A549 (cell line): ENCODE measurements at regions not wholly inside any gene's neighbourhood (a gene's known extent, or its start where the extent isn't known, plus 50 kb on each side); places are given as distances from the start of the nearest gene placed in this dataset.

ENCODE experiments used
- ATAC-seq, 2 experiments: fragments of 200-7000 bp in 1 of 2; fragments of >200 bp in 1 of 2; cut with Nextera tagmentation in 1 of 2; cut with Tn5 transposase in 1 of 2; 3 replicates each; pipeline versions ENCODE4 v1.8.0 to v1.9.1; 2018 to 2020; ENCODE audit warnings: mild to moderate bottlenecking in 1 of 2, moderate library complexity in 1 of 2
- CTCF ChIA-PET: fragments of 300-600 bp; sonication (Branson Sonifier 250); formaldehyde crosslinking; extraction: SDS; loops from one replicate; lab custom pipeline; 2021; ENCODE audit warnings: antibody characterized with exemption, inconsistent platforms; lab: Yijun Ruan, JAX
- POLR2A ChIA-PET: fragments of 350-600 bp; formaldehyde crosslinking; extraction: SDS; loops from one replicate; lab custom pipeline; 2021; ENCODE audit warnings: antibody characterized with exemption, inconsistent platforms; lab: Yijun Ruan, JAX
- DNase-seq, 2 experiments: peaks; one replicate each; pipeline versions ENCODE4 v3.0.0 to v3.0.0-alpha.2; 2011 to 2016; ENCODE audit warnings: low read depth in 1 of 2, low spot score in 1 of 2
- FAIRE-seq: peaks from 2 replicates; lab custom pipeline; 2011; peaks lifted over from hg19 to GRCh38; lab: Jason Lieb, UNC
- H3K27ac ChIP-seq, 2 experiments: fragments of >200 bp; sonication (Bioruptor Twin); formaldehyde crosslinking; 3 replicates each; pipeline ENCODE4 v1.5.1; 2016 to 2017
- H3K4me1 ChIP-seq: fragments of >200 bp; sonication (Bioruptor Twin); formaldehyde crosslinking; 3 replicates; pipeline ENCODE4 v1.6.1; 2016
- H3K4me2 ChIP-seq: fragments of >200 bp; sonication (Bioruptor Twin); formaldehyde crosslinking; 3 replicates; pipeline ENCODE4 v1.6.1; 2016
- H3K4me3 ChIP-seq: fragments of >200 bp; sonication (Bioruptor Twin); formaldehyde crosslinking; 3 replicates; pipeline ENCODE4 v1.5.1; 2016
- H3K9me3 ChIP-seq: fragments of >200 bp; sonication (Bioruptor Twin); formaldehyde crosslinking; 3 replicates; pipeline ENCODE4 v1.6.1; 2016
- CHD2 ChIP-seq: fragments of 150-350 bp; IDR thresholded peaks from 2 replicates; pipeline ENCODE4 v1.6.1; 2014; ENCODE audit warnings: low read length; ENCODE audit not compliant: partially characterized antibody
- CHD4 ChIP-seq: fragments of 200-600 bp; sonication (generic); IDR thresholded peaks from 2 replicates; pipeline ENCODE4 v1.6.1; 2016; ENCODE audit warnings: antibody characterized with exemption, mild to moderate bottlenecking, borderline replicate concordance
- EP300 ChIP-seq, 2 experiments: fragments of >200 bp; sonication (Bioruptor Twin); formaldehyde crosslinking; IDR thresholded peaks; 2 replicates in 1 of 2; 3 replicates in 1 of 2; pipeline ENCODE4 v1.6.1; 2016 to 2017
- FOSB ChIP-seq: fragments of 250-450 bp; sonication (Bioruptor Pico); IDR thresholded peaks from 2 replicates; pipeline ENCODE4 v1.5.0; 2020; ENCODE audit warnings: mild to moderate bottlenecking, moderate library complexity
- FOSL2 ChIP-seq, 2 experiments: fragments of 450-650 bp in 1 of 2; fragments of >200 bp in 1 of 2; sonication (Bioruptor Twin) in 1 of 2; formaldehyde crosslinking; IDR thresholded peaks; 2 replicates each; pipeline versions ENCODE4 v1.5.0 to v1.6.1; 2016 to 2020; ENCODE audit warnings: mild to moderate bottlenecking in 1 of 2, moderate library complexity in 1 of 2
- FOXS1 ChIP-seq: fragments of 250-450 bp; sonication (Bioruptor Pico); IDR thresholded peaks from 2 replicates; pipeline ENCODE4 v1.5.0; 2020; ENCODE audit warnings: mild to moderate bottlenecking, moderate library complexity
- GATA3 ChIP-seq: IDR thresholded peaks from 2 replicates; pipeline ENCODE4 v1.6.1; 2012; ENCODE audit warnings: borderline replicate concordance
- HDAC2 ChIP-seq: fragments of 200-600 bp; sonication (generic); IDR thresholded peaks from 2 replicates; pipeline ENCODE4 v1.6.1; 2016
- HOXA7 ChIP-seq: fragments of 250-450 bp; sonication (Bioruptor Pico); IDR thresholded peaks from 2 replicates; pipeline ENCODE4 v1.5.0; 2020; ENCODE audit warnings: mild to moderate bottlenecking, moderate library complexity
- HOXB13 ChIP-seq: fragments of 250-450 bp; sonication (Bioruptor Pico); IDR thresholded peaks from 2 replicates; pipeline ENCODE4 v1.5.0; 2020; ENCODE audit warnings: low read depth, mild to moderate bottlenecking, moderate library complexity
- HOXB5 ChIP-seq: fragments of 250-450 bp; sonication (Bioruptor Pico); IDR thresholded peaks from 2 replicates; pipeline ENCODE4 v1.5.0; 2020; ENCODE audit warnings: mild to moderate bottlenecking, moderate library complexity
- JUNB ChIP-seq: fragments of >200 bp; sonication (Bioruptor Twin); formaldehyde crosslinking; IDR thresholded peaks from 2 replicates; pipeline ENCODE4 v1.6.1; 2016
- KDM1A ChIP-seq: fragments of 200-600 bp; sonication (generic); IDR thresholded peaks from 2 replicates; pipeline ENCODE4 v1.6.1; 2016; ENCODE audit warnings: low read depth, mild to moderate bottlenecking
- KDM5A ChIP-seq: fragments of 200-600 bp; sonication (generic); IDR thresholded peaks from 2 replicates; pipeline ENCODE4 v1.6.1; 2016; ENCODE audit warnings: antibody characterized with exemption, mild to moderate bottlenecking
- MAFK ChIP-seq: fragments of 450-650 bp; IDR thresholded peaks from 2 replicates; pipeline ENCODE4 v1.6.1; 2014; ENCODE audit not compliant: partially characterized antibody
- NFE2L2 ChIP-seq: fragments of 150-350 bp; conservative IDR thresholded peaks from 2 replicates; pipeline ENCODE4 v1.6.1; 2014; ENCODE audit warnings: low read length
- NPAS2 ChIP-seq: fragments of 250-450 bp; sonication (Bioruptor Pico); IDR thresholded peaks from 2 replicates; pipeline ENCODE4 v1.8.0; 2022; ENCODE audit warnings: mild to moderate bottlenecking, moderate library complexity, borderline replicate concordance
- NR3C1 ChIP-seq: fragments of >200 bp; sonication (Bioruptor Twin); formaldehyde crosslinking; IDR thresholded peaks from 3 replicates; pipeline ENCODE4 v1.6.1; 2017
- POLR2A ChIP-seq: IDR thresholded peaks from 2 replicates; pipeline ENCODE4 v1.6.1; 2012; ENCODE audit warnings: mild to moderate bottlenecking, low read length
- POLR2AphosphoS2 ChIP-seq: conservative IDR thresholded peaks from 2 replicates; pipeline ENCODE4 v1.6.1; 2012; ENCODE audit warnings: low read length, improper control_type of control experiment, inconsistent platforms
- RCOR1 ChIP-seq: fragments of 150-350 bp; IDR thresholded peaks from 2 replicates; pipeline ENCODE4 v1.6.1; 2014; ENCODE audit warnings: antibody characterized with exemption, low read length, low read depth
- RFX5 ChIP-seq: fragments of 450-650 bp; IDR thresholded peaks from 2 replicates; pipeline ENCODE4 v1.7.1; 2014; ENCODE audit warnings: antibody characterized with exemption, mild to moderate bottlenecking, moderate library complexity
- TFCP2L1 ChIP-seq: fragments of 250-450 bp; sonication (Bioruptor Pico); IDR thresholded peaks from 2 replicates; pipeline ENCODE4 v1.5.0; 2021; ENCODE audit warnings: mild to moderate bottlenecking
- ZNF302 ChIP-seq: fragments of 250-450 bp; sonication (Bioruptor Pico); IDR thresholded peaks from 2 replicates; pipeline ENCODE4 v1.9.0; 2021; ENCODE audit warnings: inconsistent platforms, mild to moderate bottlenecking, moderate library complexity
- ZSCAN20 ChIP-seq: fragments of 250-450 bp; sonication (Bioruptor Pico); IDR thresholded peaks from 2 replicates; pipeline ENCODE4 v1.8.0; 2022; ENCODE audit warnings: mild to moderate bottlenecking, moderate library complexity
- WGBS: methylation state at CpG from one replicate; pipeline ENCODE4 v1.1.6; 2017; ENCODE audit errors: missing lambda C conversion rate; 5-methylcytosine and 5-hydroxymethylcytosine counted together
- TF ChIP-seq, protein P1 (sequence below): fragments of 450-650 bp; IDR thresholded peaks from 2 replicates; pipeline ENCODE4 v1.6.1; 2014; ENCODE audit warnings: antibody characterized with exemption
- TF ChIP-seq, protein P2 (sequence below): IDR thresholded peaks from 2 replicates; pipeline ENCODE4 v1.6.1; 2012; ENCODE audit warnings: low read depth, borderline replicate concordance
- TF ChIP-seq, protein P3 (sequence below): fragments of >200 bp; sonication (Bioruptor Twin); formaldehyde crosslinking; IDR thresholded peaks from 2 replicates; pipeline ENCODE4 v1.6.1; 2016
- TF ChIP-seq, protein P4 (sequence below): fragments of 250-450 bp; sonication (Bioruptor Pico); IDR thresholded peaks from 2 replicates; pipeline ENCODE4 v1.5.0; 2021; ENCODE audit warnings: mild to moderate bottlenecking, moderate library complexity, borderline replicate concordance

DNA sequence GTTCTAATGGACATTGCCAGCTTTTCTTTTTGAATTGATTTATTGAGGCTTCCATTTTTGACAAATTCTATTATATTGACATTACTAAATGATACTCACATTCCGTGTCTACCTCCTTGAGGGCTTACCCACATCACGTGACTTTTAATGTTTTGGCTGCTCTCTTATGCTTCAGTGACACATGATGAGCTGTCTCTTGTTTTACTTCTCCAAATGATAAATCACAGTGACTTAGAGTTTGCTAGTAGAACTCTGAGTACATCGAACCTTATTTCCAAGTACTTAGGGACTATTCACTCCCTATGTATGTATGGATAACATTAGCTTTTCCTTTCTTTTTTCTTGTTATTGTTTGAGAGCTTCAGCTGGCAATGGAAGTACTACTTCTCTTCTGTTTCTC lies 169.8 kb upstream of the KCNN2 start:
- CTCF ChIA-PET, result no interaction called here
- TF ChIP-seq, protein P1, sequence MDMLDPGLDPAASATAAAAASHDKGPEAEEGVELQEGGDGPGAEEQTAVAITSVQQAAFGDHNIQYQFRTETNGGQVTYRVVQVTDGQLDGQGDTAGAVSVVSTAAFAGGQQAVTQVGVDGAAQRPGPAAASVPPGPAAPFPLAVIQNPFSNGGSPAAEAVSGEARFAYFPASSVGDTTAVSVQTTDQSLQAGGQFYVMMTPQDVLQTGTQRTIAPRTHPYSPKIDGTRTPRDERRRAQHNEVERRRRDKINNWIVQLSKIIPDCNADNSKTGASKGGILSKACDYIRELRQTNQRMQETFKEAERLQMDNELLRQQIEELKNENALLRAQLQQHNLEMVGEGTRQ, result peak; percentile 60
- TF ChIP-seq FOSL2 (IDR thresholded peaks at IDR 0.05) (no peak), FOSL2 (CRISPR knock-in tag; IDR thresholded peaks at IDR 0.05) (no peak)
- FAIRE-seq (no peak), DNase-seq (no peak), ATAC-seq (no peak)
- Histone ChIP-seq H3K27ac (no peak overlapping the region), H3K9me3 (no peaks in the 10 kb centered on the region), H3K4me2 (no peak overlapping the region), H3K4me1 (no peaks in the 10 kb centered on the region), H3K4me3 (no peak overlapping the region)
- WGBS, result 7% methylated on average over 3 of the region's 3 CpGs
- POLR2A ChIA-PET, result no interaction called here

DNA sequence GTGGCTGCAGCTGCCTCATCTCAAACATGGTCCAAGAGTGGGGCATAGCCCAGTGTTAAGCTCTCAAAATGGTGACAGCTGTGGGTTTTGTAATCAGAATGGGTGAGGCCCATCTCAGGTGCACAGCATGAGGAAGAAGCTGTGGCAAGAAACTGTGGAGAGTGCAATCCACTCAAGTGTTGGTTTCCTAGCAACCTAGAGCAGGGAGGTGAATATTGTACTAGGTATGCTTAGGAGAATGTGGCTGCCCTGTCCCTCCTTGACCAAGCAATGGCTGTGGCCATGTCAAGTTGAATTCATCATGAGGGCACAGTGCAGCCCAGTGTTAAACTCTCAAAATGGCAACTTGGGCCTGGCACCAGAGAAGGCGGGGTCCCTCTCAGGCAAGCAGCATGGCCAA lies 160.5 kb upstream of the KCNN2 start:
- no peaks in the 10 kb centered on the region for H3K4me1 ChIP-seq
- ChIA-PET POLR2A (no interaction called here), CTCF (no interaction called here)
- H3K4me2 ChIP-seq, result no peak overlapping the region
- no peak overlapping the region for H3K27ac ChIP-seq
- FAIRE-seq (no peak), DNase-seq (no peak), ATAC-seq (no peak)
- WGBS, result 0% methylated on average over 1 of the region's 1 CpG
- peaks cover 2% of the 10 kb centered on the region; the same call in 1 of the 3 replicates for H3K9me3 ChIP-seq
- TF ChIP-seq KDM5A (no peak), HDAC2 (no peak), EP300 (IDR thresholded peaks at IDR 0.05) (no peak), HOXB13 (CRISPR knock-in tag) (no peak), ZSCAN20 (CRISPR knock-in tag) (no peak), FOSB (no peak), CHD4 (no peak), POLR2AphosphoS2 (no peak), NPAS2 (CRISPR knock-in tag) (no peak), NFE2L2 (no peak), NR3C1 (no peak), FOXS1 (CRISPR knock-in tag) (no peak), HOXA7 (CRISPR knock-in tag) (no peak), CHD2 (no peak), RFX5 (no peak)
- TF ChIP-seq, protein P2, sequence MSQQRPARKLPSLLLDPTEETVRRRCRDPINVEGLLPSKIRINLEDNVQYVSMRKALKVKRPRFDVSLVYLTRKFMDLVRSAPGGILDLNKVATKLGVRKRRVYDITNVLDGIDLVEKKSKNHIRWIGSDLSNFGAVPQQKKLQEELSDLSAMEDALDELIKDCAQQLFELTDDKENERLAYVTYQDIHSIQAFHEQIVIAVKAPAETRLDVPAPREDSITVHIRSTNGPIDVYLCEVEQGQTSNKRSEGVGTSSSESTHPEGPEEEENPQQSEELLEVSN, result no peak
- TF ChIP-seq, protein P3, sequence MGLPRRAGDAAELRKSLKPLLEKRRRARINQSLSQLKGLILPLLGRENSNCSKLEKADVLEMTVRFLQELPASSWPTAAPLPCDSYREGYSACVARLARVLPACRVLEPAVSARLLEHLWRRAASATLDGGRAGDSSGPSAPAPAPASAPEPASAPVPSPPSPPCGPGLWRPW, result no peak
- TF ChIP-seq, protein P4, sequence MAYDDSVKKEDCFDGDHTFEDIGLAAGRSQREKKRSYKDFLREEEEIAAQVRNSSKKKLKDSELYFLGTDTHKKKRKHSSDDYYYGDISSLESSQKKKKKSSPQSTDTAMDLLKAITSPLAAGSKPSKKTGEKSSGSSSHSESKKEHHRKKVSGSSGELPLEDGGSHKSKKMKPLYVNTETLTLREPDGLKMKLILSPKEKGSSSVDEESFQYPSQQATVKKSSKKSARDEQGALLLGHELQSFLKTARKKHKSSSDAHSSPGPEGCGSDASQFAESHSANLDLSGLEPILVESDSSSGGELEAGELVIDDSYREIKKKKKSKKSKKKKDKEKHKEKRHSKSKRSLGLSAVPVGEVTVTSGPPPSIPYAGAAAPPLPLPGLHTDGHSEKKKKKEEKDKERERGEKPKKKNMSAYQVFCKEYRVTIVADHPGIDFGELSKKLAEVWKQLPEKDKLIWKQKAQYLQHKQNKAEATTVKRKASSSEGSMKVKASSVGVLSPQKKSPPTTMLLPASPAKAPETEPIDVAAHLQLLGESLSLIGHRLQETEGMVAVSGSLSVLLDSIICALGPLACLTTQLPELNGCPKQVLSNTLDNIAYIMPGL, result no peak
- H3K4me3 ChIP-seq, result no peak overlapping the region

DNA sequence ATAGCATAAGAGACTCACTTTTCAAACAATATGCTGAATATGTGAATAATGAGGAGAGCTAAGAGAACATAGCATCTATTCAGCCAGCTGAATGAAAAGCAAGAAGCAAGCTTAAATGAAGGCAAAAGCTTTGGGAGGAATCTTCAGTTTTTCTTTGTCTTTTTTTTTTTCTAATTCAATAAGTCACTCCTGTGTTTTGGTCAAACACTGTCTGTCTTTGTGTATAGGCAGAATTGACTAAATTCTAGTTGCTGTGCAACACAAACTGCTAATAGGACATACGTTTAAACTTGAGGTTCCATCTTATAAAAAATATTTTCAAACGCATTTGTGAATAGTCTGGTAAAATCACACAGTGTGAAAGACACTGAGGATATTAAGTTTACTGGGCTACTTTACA lies 156.9 kb upstream of the KCNN2 start:
- ChIA-PET CTCF (no interaction called here), POLR2A (no interaction called here)
- Histone ChIP-seq H3K4me2 (no peak overlapping the region), H3K4me3 (no peak overlapping the region), H3K4me1 (no peaks in the 10 kb centered on the region), H3K27ac (no peak overlapping the region), H3K9me3 (peaks cover 2% of the 10 kb centered on the region; the same call in 1 of the 3 replicates)
- ATAC-seq (no peak), DNase-seq (no peak), FAIRE-seq (no peak)
- WGBS, result 4% methylated on average over 2 of the region's 2 CpGs
- no peak for TF ChIP-seq HOXB13 (CRISPR knock-in tag)
- no peak for TF ChIP-seq HDAC2
- no peak for TF ChIP-seq KDM1A
- TF ChIP-seq POLR2A, result no peak
- TF ChIP-seq HOXB5, result no peak
- TF ChIP-seq TFCP2L1, result no peak
- TF ChIP-seq FOXS1 (CRISPR knock-in tag), result no peak
- TF ChIP-seq JUNB, result no peak
- no peak for TF ChIP-seq RCOR1
- TF ChIP-seq MAFK, result no peak
- TF ChIP-seq, protein P4, result no peak
- TF ChIP-seq GATA3, result no peak
- TF ChIP-seq KDM5A, result no peak
- TF ChIP-seq, protein P2, result no peak
- TF ChIP-seq RFX5, result no peak
- no peak for TF ChIP-seq POLR2AphosphoS2
- TF ChIP-seq CHD2, result no peak
- no peak for TF ChIP-seq ZNF302 (CRISPR knock-in tag)
